ENCODE measurements at regions not wholly inside any gene's neighbourhood (a gene's known extent, or its start where the extent isn't known, plus 50 kb on each side); places are given as distances from the start of the nearest gene placed in this dataset.

DNA sequence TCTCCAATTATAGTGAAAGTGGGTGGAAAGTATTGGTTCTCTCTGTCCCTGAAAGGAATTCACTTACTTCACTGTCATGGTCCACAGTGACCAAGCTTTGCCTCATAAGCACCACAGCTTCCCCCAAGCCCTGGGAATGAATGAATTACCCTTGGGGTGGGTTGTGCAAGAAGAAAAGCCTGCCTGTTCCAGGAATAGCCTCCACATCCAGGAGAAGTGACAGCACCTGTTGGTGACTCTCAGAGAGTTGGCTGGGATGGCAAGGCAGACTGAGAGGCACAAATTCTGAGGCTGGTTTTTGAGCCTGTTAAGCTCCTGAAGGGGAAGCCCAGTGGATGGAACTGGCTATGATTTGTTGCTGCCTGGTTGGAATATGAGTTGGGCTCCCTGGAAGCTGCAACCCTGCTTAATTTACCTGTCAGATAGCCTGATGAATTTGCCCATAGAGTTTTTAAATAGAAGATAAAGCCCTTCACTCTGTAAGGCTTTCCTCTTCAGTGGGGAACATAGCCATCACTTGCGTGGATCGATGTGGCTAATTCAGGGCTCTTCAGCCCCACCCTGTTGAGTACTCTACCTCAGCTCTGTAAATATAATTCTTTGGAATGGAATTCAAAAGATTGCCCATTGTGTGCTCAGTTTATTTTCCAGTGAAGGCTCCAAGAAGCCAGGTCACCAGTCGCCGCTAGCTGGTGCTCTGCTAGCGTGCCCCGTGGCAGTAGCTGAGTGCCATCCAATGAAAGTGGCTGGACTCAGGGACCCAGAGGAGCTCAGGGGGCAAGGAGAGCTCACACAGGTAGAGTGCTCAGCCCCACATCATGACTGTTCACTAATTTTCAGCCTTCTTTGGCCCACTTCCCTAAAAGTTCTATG, 479.3 kb downstream of the IRS1 start:
- TF ChIP-seq, protein P1, sequence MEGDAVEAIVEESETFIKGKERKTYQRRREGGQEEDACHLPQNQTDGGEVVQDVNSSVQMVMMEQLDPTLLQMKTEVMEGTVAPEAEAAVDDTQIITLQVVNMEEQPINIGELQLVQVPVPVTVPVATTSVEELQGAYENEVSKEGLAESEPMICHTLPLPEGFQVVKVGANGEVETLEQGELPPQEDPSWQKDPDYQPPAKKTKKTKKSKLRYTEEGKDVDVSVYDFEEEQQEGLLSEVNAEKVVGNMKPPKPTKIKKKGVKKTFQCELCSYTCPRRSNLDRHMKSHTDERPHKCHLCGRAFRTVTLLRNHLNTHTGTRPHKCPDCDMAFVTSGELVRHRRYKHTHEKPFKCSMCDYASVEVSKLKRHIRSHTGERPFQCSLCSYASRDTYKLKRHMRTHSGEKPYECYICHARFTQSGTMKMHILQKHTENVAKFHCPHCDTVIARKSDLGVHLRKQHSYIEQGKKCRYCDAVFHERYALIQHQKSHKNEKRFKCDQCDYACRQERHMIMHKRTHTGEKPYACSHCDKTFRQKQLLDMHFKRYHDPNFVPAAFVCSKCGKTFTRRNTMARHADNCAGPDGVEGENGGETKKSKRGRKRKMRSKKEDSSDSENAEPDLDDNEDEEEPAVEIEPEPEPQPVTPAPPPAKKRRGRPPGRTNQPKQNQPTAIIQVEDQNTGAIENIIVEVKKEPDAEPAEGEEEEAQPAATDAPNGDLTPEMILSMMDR (IDR thresholded peaks at IDR 0.05; ENCODE audit: low read length): no peak
- no peak for TF ChIP-seq EZH2 (IDR thresholded peaks at IDR 0.05; ENCODE audit: borderline replicate concordance, low read length)
- Histone ChIP-seq H3K27ac (ENCODE audit: low read depth, low read length, poor library complexity, severe bottlenecking) (no peak overlapping the region), H3K4me1 (ENCODE audit: insufficient read depth, low read length, severe bottlenecking) (no peaks in the 10 kb centered on the region), H3K4me3 (ENCODE audit: low read depth, low read length, poor library complexity, severe bottlenecking) (no peak overlapping the region), H3K79me2 (ENCODE audit: insufficient read depth, low read length) (no peaks in the 10 kb centered on the region), H4K20me1 (ENCODE audit: insufficient read depth, low read length) (no peaks in the 10 kb centered on the region), H3K36me3 (ENCODE audit: insufficient read depth, low read length) (no peaks in the 10 kb centered on the region), H3F3A (ENCODE audit: insufficient read depth, low read length) (no peaks in the 10 kb centered on the region), H2AFZ (ENCODE audit: low read length) (no peak overlapping the region), H3K9ac (ENCODE audit: low read length) (no peak overlapping the region), H3K27me3 (ENCODE audit: insufficient read depth, low read length) (no peaks in the 10 kb centered on the region), H3K9me2 (ENCODE audit: low read depth, low read length) (no peaks in the 10 kb centered on the region), H3K4me2 (ENCODE audit: low read length) (no peak overlapping the region), H3K9me3 (ENCODE audit: low read length) (no peaks in the 10 kb centered on the region)

DNA sequence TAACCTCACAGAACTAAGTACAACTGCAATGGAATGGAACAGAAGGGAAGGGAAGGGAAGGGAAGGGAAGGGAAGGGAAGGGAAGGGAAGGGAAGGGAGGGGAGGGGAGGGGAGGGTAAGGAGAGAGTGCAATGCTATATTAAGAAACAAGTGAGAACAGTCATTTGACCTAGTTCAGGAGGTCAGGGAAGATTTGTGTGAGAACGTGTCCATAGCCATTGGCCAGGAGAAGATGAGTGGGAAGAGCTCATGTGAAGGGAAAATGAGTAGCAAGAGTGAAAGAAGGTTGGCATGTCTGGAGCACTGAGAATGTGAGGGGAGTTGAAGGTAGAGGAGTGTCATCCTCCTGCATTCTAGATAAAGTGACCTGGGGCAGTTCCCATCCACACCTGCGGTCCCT, 481.6 kb downstream of the IRS1 start:
- no peaks in the 10 kb centered on the region for H3K36me3 ChIP-seq (ENCODE audit: insufficient read depth, low read length)
- no peaks in the 10 kb centered on the region for H4K20me1 ChIP-seq (ENCODE audit: insufficient read depth, low read length)
- H3K79me2 ChIP-seq (ENCODE audit: insufficient read depth, low read length): no peaks in the 10 kb centered on the region
- H3K9ac ChIP-seq (ENCODE audit: low read length): no peak overlapping the region
- no peak overlapping the region for H2AFZ ChIP-seq (ENCODE audit: low read length)
- no peaks in the 10 kb centered on the region for H3K9me2 ChIP-seq (ENCODE audit: low read depth, low read length)
- H3K4me1 ChIP-seq (ENCODE audit: insufficient read depth, low read length, severe bottlenecking): no peaks in the 10 kb centered on the region
- H3K9me3 ChIP-seq (ENCODE audit: low read length): no peaks in the 10 kb centered on the region
- no peaks in the 10 kb centered on the region for H3F3A ChIP-seq (ENCODE audit: insufficient read depth, low read length)
- TF ChIP-seq, protein P1 (IDR thresholded peaks at IDR 0.05; ENCODE audit: low read length): no peak
- no peak for TF ChIP-seq EZH2 (IDR thresholded peaks at IDR 0.05; ENCODE audit: borderline replicate concordance, low read length)
- H3K4me3 ChIP-seq (ENCODE audit: low read depth, low read length, poor library complexity, severe bottlenecking): no peak overlapping the region
- H3K27ac ChIP-seq (ENCODE audit: low read depth, low read length, poor library complexity, severe bottlenecking): no peak overlapping the region
- no peak overlapping the region for H3K4me2 ChIP-seq (ENCODE audit: low read length)
- no peaks in the 10 kb centered on the region for H3K27me3 ChIP-seq (ENCODE audit: insufficient read depth, low read length)

DNA sequence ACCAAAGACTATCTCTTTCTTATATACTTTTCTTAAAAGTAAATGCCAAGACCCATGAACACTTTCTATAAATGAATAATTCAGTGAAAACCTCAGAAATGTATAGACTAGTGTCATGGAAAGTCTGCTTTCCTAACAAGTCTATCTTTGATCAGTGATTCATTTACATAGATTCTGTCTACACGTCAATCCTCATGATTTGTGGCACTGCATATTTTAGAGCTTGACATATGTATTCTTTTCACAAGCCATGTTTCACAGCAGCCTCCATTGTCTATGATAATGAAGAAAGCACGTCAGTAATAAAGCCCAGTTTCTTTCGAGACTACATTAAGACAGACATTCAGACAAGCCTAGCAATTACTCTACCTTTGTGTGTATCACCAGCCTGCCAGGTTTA, 486.6 kb downstream of the IRS1 start:
- Histone ChIP-seq H3K4me1 (ENCODE audit: insufficient read depth, low read length, severe bottlenecking) (no peaks in the 10 kb centered on the region), H3K9me3 (ENCODE audit: low read length) (no peaks in the 10 kb centered on the region), H4K20me1 (ENCODE audit: insufficient read depth, low read length) (no peaks in the 10 kb centered on the region), H2AFZ (ENCODE audit: low read length) (no peak overlapping the region), H3K36me3 (ENCODE audit: insufficient read depth, low read length) (no peaks in the 10 kb centered on the region), H3F3A (ENCODE audit: insufficient read depth, low read length) (no peaks in the 10 kb centered on the region), H3K9me2 (ENCODE audit: low read depth, low read length) (no peaks in the 10 kb centered on the region), H3K79me2 (ENCODE audit: insufficient read depth, low read length) (no peaks in the 10 kb centered on the region), H3K4me3 (ENCODE audit: low read depth, low read length, poor library complexity, severe bottlenecking) (no peak overlapping the region), H3K9ac (ENCODE audit: low read length) (no peak overlapping the region), H3K27me3 (ENCODE audit: insufficient read depth, low read length) (no peaks in the 10 kb centered on the region), H3K27ac (ENCODE audit: low read depth, low read length, poor library complexity, severe bottlenecking) (no peak overlapping the region), H3K4me2 (ENCODE audit: low read length) (no peak overlapping the region)
- TF ChIP-seq, protein P1 (IDR thresholded peaks at IDR 0.05; ENCODE audit: low read length): no peak
- no peak for TF ChIP-seq EZH2 (IDR thresholded peaks at IDR 0.05; ENCODE audit: borderline replicate concordance, low read length)

Data from OCI-LY1 (cell line).